Esophagus muscularis mucosa (tissue), 4 donors: ENCODE measurements at regions not wholly inside any gene's neighbourhood (a gene's known extent, or its start where the extent isn't known, plus 50 kb on each side); places are given as distances from the start of the nearest gene placed in this dataset.

ENCODE experiments used
- EP300 ChIP-seq: sonication (generic); formaldehyde crosslinking; IDR thresholded peaks from one replicate; pipeline ENCODE4 v1.6.1; 2017; ENCODE audit warnings: antibody characterized with exemption
- POLR2AphosphoS5 ChIP-seq, 2 donors: sonication (generic); formaldehyde crosslinking; IDR thresholded peaks; one replicate each; pipeline ENCODE4 v1.6.1; 2017; ENCODE audit warnings: antibody characterized with exemption in 2 of 2
- TF ChIP-seq, protein P1 (sequence below), 3 experiments: fragments of 200-600 bp in 2 of 3; fragments of 450-650 bp in 1 of 3; sonication (generic) in 2 of 3; IDR thresholded peaks; one replicate each; pipeline ENCODE4 v1.5.1; 2017 to 2019; ENCODE audit warnings: antibody characterized with exemption in 3 of 3, mild to moderate bottlenecking in 2 of 3, moderate library complexity in 1 of 3

DNA sequence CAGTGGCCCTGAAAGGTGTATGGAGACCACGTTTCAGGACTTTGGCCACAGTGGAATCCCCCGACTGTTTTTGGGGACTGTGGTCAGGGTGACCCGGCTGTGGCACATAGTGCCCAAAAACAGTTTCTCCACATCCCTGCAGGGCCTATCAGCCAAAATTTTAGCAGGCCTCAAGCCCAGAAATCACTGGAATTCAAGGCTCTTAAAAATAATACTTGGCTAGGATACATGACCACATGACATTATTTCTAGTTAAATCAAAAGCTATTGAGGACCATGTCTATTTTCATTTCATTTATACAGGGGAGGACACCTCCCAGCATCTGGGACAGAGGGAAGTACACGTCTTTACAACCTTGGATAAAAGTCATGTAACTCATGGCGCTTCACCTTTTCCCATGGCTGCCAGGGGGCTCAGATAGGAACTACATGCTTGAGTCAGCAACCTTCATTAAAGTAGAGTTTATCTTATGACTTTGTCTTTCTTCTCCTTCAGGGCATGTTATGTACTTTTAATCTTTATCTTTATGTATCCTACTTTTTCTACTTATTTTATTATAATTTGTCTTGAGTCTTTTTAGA lies 70.8 kb upstream of the CD93 start:
- TF ChIP-seq, protein P1, sequence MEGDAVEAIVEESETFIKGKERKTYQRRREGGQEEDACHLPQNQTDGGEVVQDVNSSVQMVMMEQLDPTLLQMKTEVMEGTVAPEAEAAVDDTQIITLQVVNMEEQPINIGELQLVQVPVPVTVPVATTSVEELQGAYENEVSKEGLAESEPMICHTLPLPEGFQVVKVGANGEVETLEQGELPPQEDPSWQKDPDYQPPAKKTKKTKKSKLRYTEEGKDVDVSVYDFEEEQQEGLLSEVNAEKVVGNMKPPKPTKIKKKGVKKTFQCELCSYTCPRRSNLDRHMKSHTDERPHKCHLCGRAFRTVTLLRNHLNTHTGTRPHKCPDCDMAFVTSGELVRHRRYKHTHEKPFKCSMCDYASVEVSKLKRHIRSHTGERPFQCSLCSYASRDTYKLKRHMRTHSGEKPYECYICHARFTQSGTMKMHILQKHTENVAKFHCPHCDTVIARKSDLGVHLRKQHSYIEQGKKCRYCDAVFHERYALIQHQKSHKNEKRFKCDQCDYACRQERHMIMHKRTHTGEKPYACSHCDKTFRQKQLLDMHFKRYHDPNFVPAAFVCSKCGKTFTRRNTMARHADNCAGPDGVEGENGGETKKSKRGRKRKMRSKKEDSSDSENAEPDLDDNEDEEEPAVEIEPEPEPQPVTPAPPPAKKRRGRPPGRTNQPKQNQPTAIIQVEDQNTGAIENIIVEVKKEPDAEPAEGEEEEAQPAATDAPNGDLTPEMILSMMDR (IDR thresholded peaks at IDR 0.05) = no peak
- TF ChIP-seq POLR2AphosphoS5 (IDR thresholded peaks at IDR 0.05) (no peak), EP300 (no peak)
